Upper lobe of left lung (tissue), 4 donors: ENCODE measurements at regions not wholly inside any gene's neighbourhood (a gene's known extent, or its start where the extent isn't known, plus 50 kb on each side); places are given as distances from the start of the nearest gene placed in this dataset.

ENCODE experiments used
- POLR2A ChIP-seq, 4 donors: fragments of 450-650 bp; IDR thresholded peaks; one replicate each; pipeline ENCODE4 v1.5.1; 2016 to 2017; ENCODE audit warnings: antibody characterized with exemption in 4 of 4, mild to moderate bottlenecking in 2 of 4
- POLR2AphosphoS5 ChIP-seq, 2 donors: sonication (generic); formaldehyde crosslinking; IDR thresholded peaks; one replicate each; pipeline ENCODE4 v1.5.1; 2017; ENCODE audit warnings: antibody characterized with exemption in 2 of 2
- TF ChIP-seq, protein P1 (sequence below), 6 experiments: fragments of 450-650 bp in 4 of 6; fragments of 200-600 bp in 2 of 6; sonication (generic) in 2 of 6; IDR thresholded peaks; one replicate each; pipeline ENCODE4 v1.5.1; 2016 to 2019; ENCODE audit warnings: antibody characterized with exemption in 6 of 6

DNA sequence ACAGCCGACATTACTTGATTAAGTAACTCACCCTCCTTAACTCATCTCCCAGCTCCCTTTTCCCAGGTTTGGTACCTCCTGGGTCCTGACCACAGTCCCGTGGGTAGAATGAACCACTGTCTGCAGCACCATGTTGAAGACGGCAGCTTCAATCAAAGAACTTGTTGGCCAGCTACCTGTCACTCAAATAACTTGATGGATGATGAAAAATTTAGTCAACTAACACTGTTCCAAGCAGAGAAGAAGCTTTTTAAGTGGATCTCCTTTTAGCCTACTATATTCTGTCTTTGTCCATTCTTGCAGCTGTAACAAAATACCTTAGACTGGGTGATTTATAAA lies 138.4 kb upstream of the F3 start:
- TF ChIP-seq, protein P1, sequence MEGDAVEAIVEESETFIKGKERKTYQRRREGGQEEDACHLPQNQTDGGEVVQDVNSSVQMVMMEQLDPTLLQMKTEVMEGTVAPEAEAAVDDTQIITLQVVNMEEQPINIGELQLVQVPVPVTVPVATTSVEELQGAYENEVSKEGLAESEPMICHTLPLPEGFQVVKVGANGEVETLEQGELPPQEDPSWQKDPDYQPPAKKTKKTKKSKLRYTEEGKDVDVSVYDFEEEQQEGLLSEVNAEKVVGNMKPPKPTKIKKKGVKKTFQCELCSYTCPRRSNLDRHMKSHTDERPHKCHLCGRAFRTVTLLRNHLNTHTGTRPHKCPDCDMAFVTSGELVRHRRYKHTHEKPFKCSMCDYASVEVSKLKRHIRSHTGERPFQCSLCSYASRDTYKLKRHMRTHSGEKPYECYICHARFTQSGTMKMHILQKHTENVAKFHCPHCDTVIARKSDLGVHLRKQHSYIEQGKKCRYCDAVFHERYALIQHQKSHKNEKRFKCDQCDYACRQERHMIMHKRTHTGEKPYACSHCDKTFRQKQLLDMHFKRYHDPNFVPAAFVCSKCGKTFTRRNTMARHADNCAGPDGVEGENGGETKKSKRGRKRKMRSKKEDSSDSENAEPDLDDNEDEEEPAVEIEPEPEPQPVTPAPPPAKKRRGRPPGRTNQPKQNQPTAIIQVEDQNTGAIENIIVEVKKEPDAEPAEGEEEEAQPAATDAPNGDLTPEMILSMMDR (IDR thresholded peaks at IDR 0.05), result no peak
- TF ChIP-seq POLR2AphosphoS5 (IDR thresholded peaks at IDR 0.05) (no peak), POLR2A (IDR thresholded peaks at IDR 0.05) (no peak)
